Right atrium auricular region (tissue), 2 donors: ENCODE measurements at regions not wholly inside any gene's neighbourhood (a gene's known extent, or its start where the extent isn't known, plus 50 kb on each side); places are given as distances from the start of the nearest gene placed in this dataset.

Source experiments
- DNase-seq: peaks from one replicate; pipeline ENCODE4 v3.0.0-alpha.2; 2019; ENCODE audit warnings: low spot score
- H3K27ac ChIP-seq, 2 donors: fragments of 200-600 bp; sonication (generic); 1 replicate in 1 of 2; 2 replicates in 1 of 2; pipeline ENCODE4 v1.5.1; 2016 to 2019
- H3K27me3 ChIP-seq, 2 donors: fragments of 200-600 bp; sonication (generic); one replicate each; pipeline versions ENCODE4 v1.5.1 to v1.6.0; 2017 to 2019
- H3K36me3 ChIP-seq: fragments of 200-600 bp; sonication (generic); one replicate; pipeline ENCODE4 v1.5.1; 2016
- H3K4me1 ChIP-seq, 2 donors: fragments of 200-600 bp; sonication (generic); one replicate each; pipeline versions ENCODE4 v1.5.1 to v1.6.0; 2017 to 2019
- H3K4me3 ChIP-seq, 2 donors: fragments of 200-600 bp; sonication (generic); 1 replicate in 1 of 2; 2 replicates in 1 of 2; pipeline ENCODE4 v1.5.1; 2017 to 2019; ENCODE audit warnings: mild to moderate bottlenecking in 1 of 2, moderate library complexity in 1 of 2
- H3K9me3 ChIP-seq, 2 donors: fragments of 200-600 bp; sonication (generic); one replicate each; pipeline ENCODE4 v1.5.1; 2019
- TF ChIP-seq, protein P1 (sequence below), 2 donors: fragments of 200-600 bp; sonication (generic); IDR thresholded peaks; one replicate each; pipeline ENCODE4 v1.5.1; 2019; ENCODE audit warnings: antibody characterized with exemption in 2 of 2

- Histone ChIP-seq H3K4me1 (no peaks in the 10 kb centered on the region), H3K9me3 (no peaks in the 10 kb centered on the region), H3K27ac (no peak overlapping the region), H3K27me3 (no peaks in the 10 kb centered on the region), H3K4me3 (no peak overlapping the region), H3K36me3 (no peaks in the 10 kb centered on the region)
- DNase-seq, result no peak
- TF ChIP-seq, protein P1, sequence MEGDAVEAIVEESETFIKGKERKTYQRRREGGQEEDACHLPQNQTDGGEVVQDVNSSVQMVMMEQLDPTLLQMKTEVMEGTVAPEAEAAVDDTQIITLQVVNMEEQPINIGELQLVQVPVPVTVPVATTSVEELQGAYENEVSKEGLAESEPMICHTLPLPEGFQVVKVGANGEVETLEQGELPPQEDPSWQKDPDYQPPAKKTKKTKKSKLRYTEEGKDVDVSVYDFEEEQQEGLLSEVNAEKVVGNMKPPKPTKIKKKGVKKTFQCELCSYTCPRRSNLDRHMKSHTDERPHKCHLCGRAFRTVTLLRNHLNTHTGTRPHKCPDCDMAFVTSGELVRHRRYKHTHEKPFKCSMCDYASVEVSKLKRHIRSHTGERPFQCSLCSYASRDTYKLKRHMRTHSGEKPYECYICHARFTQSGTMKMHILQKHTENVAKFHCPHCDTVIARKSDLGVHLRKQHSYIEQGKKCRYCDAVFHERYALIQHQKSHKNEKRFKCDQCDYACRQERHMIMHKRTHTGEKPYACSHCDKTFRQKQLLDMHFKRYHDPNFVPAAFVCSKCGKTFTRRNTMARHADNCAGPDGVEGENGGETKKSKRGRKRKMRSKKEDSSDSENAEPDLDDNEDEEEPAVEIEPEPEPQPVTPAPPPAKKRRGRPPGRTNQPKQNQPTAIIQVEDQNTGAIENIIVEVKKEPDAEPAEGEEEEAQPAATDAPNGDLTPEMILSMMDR (IDR thresholded peaks at IDR 0.05), result no peak
Observed at GRCh38 chr7:116083796-116084195, 53.2 kb upstream of the TFEC start.

- Histone ChIP-seq H3K36me3 (no peaks in the 10 kb centered on the region), H3K4me1 (no peaks in the 10 kb centered on the region), H3K27ac (no peak overlapping the region), H3K27me3 (no peaks in the 10 kb centered on the region), H3K9me3 (no peaks in the 10 kb centered on the region), H3K4me3 (no peak overlapping the region)
- no peak for DNase-seq
- TF ChIP-seq, protein P1 (IDR thresholded peaks at IDR 0.05), result no peak
Observed at GRCh38 chr7:116086547-116087045, 56.0 kb upstream of the TFEC start.

DNA sequence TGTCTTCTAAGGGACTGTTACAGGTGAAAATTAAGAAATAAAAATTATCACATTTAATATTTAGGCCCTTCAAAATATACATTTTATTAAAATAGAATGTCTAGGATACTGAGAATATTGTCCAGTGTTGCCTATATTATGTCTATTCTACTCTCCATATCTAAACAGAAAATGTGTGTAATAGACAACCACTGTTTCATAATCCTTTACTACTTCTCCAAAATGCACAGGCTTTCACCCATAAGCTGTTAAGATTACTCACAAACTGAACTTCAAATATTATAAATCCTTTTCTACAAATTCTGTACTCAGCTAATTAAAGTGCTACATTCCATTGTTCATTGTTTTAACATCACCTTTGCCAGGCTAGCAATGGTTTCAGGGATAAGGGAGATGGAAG lies 56.7 kb upstream of the TFEC start:
- TF ChIP-seq, protein P1 (IDR thresholded peaks at IDR 0.05), result no peak
- no peak for DNase-seq

GRCh38 chr7:116087984-116088383 lies 57.4 kb upstream of the TFEC start:
- Histone ChIP-seq H3K9me3 (no peaks in the 10 kb centered on the region), H3K4me3 (no peak overlapping the region), H3K36me3 (no peaks in the 10 kb centered on the region), H3K27me3 (no peaks in the 10 kb centered on the region), H3K4me1 (no peaks in the 10 kb centered on the region), H3K27ac (no peak overlapping the region)
- no peak for DNase-seq
- TF ChIP-seq, protein P1 (IDR thresholded peaks at IDR 0.05), result no peak

More for the DNA sequence above, 56.7 kb upstream of the TFEC start:
- Histone ChIP-seq H3K27me3 (no peaks in the 10 kb centered on the region), H3K4me3 (no peak overlapping the region), H3K36me3 (no peaks in the 10 kb centered on the region), H3K4me1 (no peaks in the 10 kb centered on the region), H3K27ac (no peak overlapping the region), H3K9me3 (no peaks in the 10 kb centered on the region)

- Histone ChIP-seq H3K27me3 (no peaks in the 10 kb centered on the region), H3K9me3 (no peaks in the 10 kb centered on the region), H3K36me3 (no peaks in the 10 kb centered on the region), H3K4me1 (no peaks in the 10 kb centered on the region), H3K27ac (no peak overlapping the region), H3K4me3 (no peak overlapping the region)
- no peak for DNase-seq
- TF ChIP-seq, protein P1 (IDR thresholded peaks at IDR 0.05), result no peak
Observed at GRCh38 chr7:116089293-116089692, 58.7 kb upstream of the TFEC start.
